OCI-LY1 (cell line): ENCODE measurements at regions not wholly inside any gene's neighbourhood (a gene's known extent, or its start where the extent isn't known, plus 50 kb on each side); places are given as distances from the start of the nearest gene placed in this dataset.

Source experiments
- H2AFZ ChIP-seq: fragments of 200-600 bp; sonication (generic), shearing (Covaris generic); 2 replicates; pipeline ENCODE4 v1.6.0; 2014; ENCODE audit warnings: antibody characterized with exemption, mild to moderate bottlenecking, low read length
- H3F3A ChIP-seq: fragments of 200-600 bp; sonication (generic), shearing (Covaris generic); 2 replicates; pipeline ENCODE4 v1.6.0; 2014; ENCODE audit warnings: mild to moderate bottlenecking, antibody characterized with exemption, low read length, moderate library complexity; ENCODE audit not compliant: insufficient read depth
- H3K27ac ChIP-seq: fragments of 200-600 bp; sonication (generic); 2 replicates; pipeline ENCODE4 v1.5.1; 2014; ENCODE audit warnings: low read length, mixed run types, mild to moderate bottlenecking, low read depth; ENCODE audit not compliant: poor library complexity, severe bottlenecking
- H3K27me3 ChIP-seq: fragments of 200-600 bp; sonication (generic); 2 replicates; pipeline ENCODE4 v1.6.0; 2014; ENCODE audit warnings: antibody characterized with exemption, mild to moderate bottlenecking, low read length, moderate library complexity; ENCODE audit not compliant: insufficient read depth
- H3K36me3 ChIP-seq: fragments of 200-600 bp; sonication (generic); 2 replicates; pipeline ENCODE4 v1.6.1; 2014; ENCODE audit warnings: mild to moderate bottlenecking, antibody characterized with exemption, low read length, moderate library complexity, mixed read lengths; ENCODE audit not compliant: insufficient read depth
- H3K4me1 ChIP-seq: fragments of 200-600 bp; sonication (generic); 2 replicates; pipeline ENCODE4 v1.5.1; 2014; ENCODE audit warnings: mild to moderate bottlenecking, low read length, moderate library complexity; ENCODE audit not compliant: insufficient read depth, severe bottlenecking
- H3K4me2 ChIP-seq: fragments of 200-600 bp; sonication (generic), shearing (Covaris generic); 2 replicates; pipeline ENCODE4 v1.6.1; 2014; ENCODE audit warnings: low read length
- H3K4me3 ChIP-seq: fragments of 200-600 bp; sonication (generic); 2 replicates; pipeline ENCODE4 v1.5.1; 2014; ENCODE audit warnings: low read length, low read depth, mild to moderate bottlenecking, mixed read lengths; ENCODE audit not compliant: poor library complexity, severe bottlenecking
- H3K79me2 ChIP-seq: fragments of 200-600 bp; shearing (Covaris generic); 2 replicates; pipeline ENCODE4 v1.6.1; 2016; ENCODE audit warnings: mixed run types, low read length, mixed read lengths; ENCODE audit not compliant: insufficient read depth
- H3K9ac ChIP-seq: fragments of 200-600 bp; sonication (generic), shearing (Covaris generic); 2 replicates; pipeline ENCODE4 v1.6.1; 2014; ENCODE audit warnings: mild to moderate bottlenecking, low read length, mixed read lengths
- H3K9me2 ChIP-seq: fragments of 200-600 bp; sonication (generic), shearing (Covaris generic); 2 replicates; pipeline ENCODE4 v1.6.1; 2014; ENCODE audit warnings: low read depth, mild to moderate bottlenecking, low read length, mixed read lengths
- H3K9me3 ChIP-seq: fragments of 200-600 bp; shearing (Covaris generic); 2 replicates; pipeline ENCODE4 v1.6.1; 2014; ENCODE audit warnings: low read length, mixed read lengths
- H4K20me1 ChIP-seq: fragments of 200-600 bp; sonication (generic), shearing (Covaris generic); 2 replicates; pipeline ENCODE4 v1.6.0; 2016; ENCODE audit warnings: mild to moderate bottlenecking, low read length; ENCODE audit not compliant: insufficient read depth
- CTCF ChIP-seq: fragments of 200-600 bp; sonication (generic), shearing (Covaris generic); IDR thresholded peaks from 2 replicates; pipeline ENCODE4 v1.5.1; 2017; ENCODE audit warnings: mild to moderate bottlenecking, antibody characterized with exemption, low read length, moderate library complexity, mixed read lengths
- EZH2 ChIP-seq: fragments of 200-600 bp; sonication (generic), shearing (Covaris generic); IDR thresholded peaks from 2 replicates; pipeline ENCODE4 v1.8.0; 2017; ENCODE audit warnings: borderline replicate concordance, mixed run types, mild to moderate bottlenecking, antibody characterized with exemption, low read length, moderate library complexity, mixed read lengths

- H3K9ac ChIP-seq, result no peak overlapping the region
- H3K4me2 ChIP-seq, result no peak overlapping the region
- TF ChIP-seq CTCF, result no peak
- no peak for TF ChIP-seq EZH2
- no peaks in the 10 kb centered on the region for H3K79me2 ChIP-seq
- no peaks in the 10 kb centered on the region for H4K20me1 ChIP-seq
- H3K36me3 ChIP-seq, result no peaks in the 10 kb centered on the region
- H3K27me3 ChIP-seq, result no peaks in the 10 kb centered on the region
- H2AFZ ChIP-seq, result no peak overlapping the region
- H3K4me1 ChIP-seq, result no peaks in the 10 kb centered on the region
- H3K27ac ChIP-seq, result no peak overlapping the region
- H3F3A ChIP-seq, result no peaks in the 10 kb centered on the region
- H3K9me3 ChIP-seq, result no peaks in the 10 kb centered on the region
- no peaks in the 10 kb centered on the region for H3K9me2 ChIP-seq
- H3K4me3 ChIP-seq, result no peak overlapping the region
These were observed 402.1 kb upstream of the SEMA6A start for GRCh38 chr5:116976767-116977166.

GRCh38 chr5:116971131-116971530 lies 396.5 kb upstream of the SEMA6A start:
- no peaks in the 10 kb centered on the region for H3K27me3 ChIP-seq
- no peaks in the 10 kb centered on the region for H3K79me2 ChIP-seq
- H3K36me3 ChIP-seq, result no peaks in the 10 kb centered on the region
- no peak for TF ChIP-seq CTCF
- no peak for TF ChIP-seq EZH2
- H3K9me2 ChIP-seq, result no peaks in the 10 kb centered on the region
- H3F3A ChIP-seq, result no peaks in the 10 kb centered on the region
- H3K4me2 ChIP-seq, result no peak overlapping the region
- no peaks in the 10 kb centered on the region for H3K9me3 ChIP-seq
- H3K4me3 ChIP-seq, result no peak overlapping the region
- no peak overlapping the region for H3K27ac ChIP-seq
- no peak overlapping the region for H3K9ac ChIP-seq
- H4K20me1 ChIP-seq, result no peaks in the 10 kb centered on the region
- no peaks in the 10 kb centered on the region for H3K4me1 ChIP-seq
- no peak overlapping the region for H2AFZ ChIP-seq

GRCh38 chr5:116970318-116970717 lies 395.7 kb upstream of the SEMA6A start:
- no peaks in the 10 kb centered on the region for H3K79me2 ChIP-seq
- no peak overlapping the region for H3K4me2 ChIP-seq
- TF ChIP-seq EZH2, result no peak
- no peaks in the 10 kb centered on the region for H3F3A ChIP-seq
- H2AFZ ChIP-seq, result no peak overlapping the region
- no peaks in the 10 kb centered on the region for H4K20me1 ChIP-seq
- H3K9ac ChIP-seq, result no peak overlapping the region
- H3K36me3 ChIP-seq, result no peaks in the 10 kb centered on the region
- no peaks in the 10 kb centered on the region for H3K9me2 ChIP-seq
- H3K27ac ChIP-seq, result no peak overlapping the region
- no peaks in the 10 kb centered on the region for H3K4me1 ChIP-seq
- H3K9me3 ChIP-seq, result no peaks in the 10 kb centered on the region
- no peak overlapping the region for H3K4me3 ChIP-seq
- no peaks in the 10 kb centered on the region for H3K27me3 ChIP-seq

- no peak overlapping the region for H3K27ac ChIP-seq
- H3K4me2 ChIP-seq, result no peak overlapping the region
- H3F3A ChIP-seq, result no peaks in the 10 kb centered on the region
- no peaks in the 10 kb centered on the region for H3K9me3 ChIP-seq
- H4K20me1 ChIP-seq, result no peaks in the 10 kb centered on the region
- no peak overlapping the region for H3K9ac ChIP-seq
- no peaks in the 10 kb centered on the region for H3K9me2 ChIP-seq
- no peak overlapping the region for H2AFZ ChIP-seq
- H3K4me1 ChIP-seq, result no peaks in the 10 kb centered on the region
- no peaks in the 10 kb centered on the region for H3K27me3 ChIP-seq
- no peak overlapping the region for H3K4me3 ChIP-seq
- TF ChIP-seq EZH2, result no peak
- H3K36me3 ChIP-seq, result no peaks in the 10 kb centered on the region
- no peaks in the 10 kb centered on the region for H3K79me2 ChIP-seq
These were observed 389.8 kb upstream of the SEMA6A start for GRCh38 chr5:116964438-116964837.
